SKM-1 treated with dmso at 0.1 percent for 144 hours (cell line): ENCODE measurements at regions not wholly inside any gene's neighbourhood (a gene's known extent, or its start where the extent isn't known, plus 50 kb on each side); places are given as distances from the start of the nearest gene placed in this dataset.

Source experiments
- DNase-seq: peaks from one replicate; lab custom pipeline; 2025; ENCODE audit not compliant: unreplicated experiment; lab: John Stamatoyannopoulos, UW

DNA sequence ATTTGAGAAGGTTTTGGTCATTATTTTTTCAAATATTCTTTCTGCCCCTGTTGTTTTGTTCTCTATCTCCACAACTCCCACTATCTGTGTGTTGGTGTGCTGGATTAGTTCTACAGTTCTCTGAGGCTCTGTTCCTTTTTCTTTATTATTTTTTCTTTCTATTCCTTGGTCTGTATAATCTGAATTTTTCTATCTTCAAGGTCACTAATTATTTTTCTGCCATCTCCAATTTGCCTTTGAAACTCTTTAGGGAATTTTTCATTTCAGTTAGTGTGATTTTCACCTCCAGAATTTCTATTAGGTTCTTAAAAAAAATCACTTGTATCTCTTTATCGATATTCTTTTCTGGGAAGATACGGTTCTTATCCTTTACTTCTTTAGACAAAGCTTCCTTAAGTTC lies 82.1 kb upstream of the GGTLC1 start:
- DNase-seq, result no peak

DNA sequence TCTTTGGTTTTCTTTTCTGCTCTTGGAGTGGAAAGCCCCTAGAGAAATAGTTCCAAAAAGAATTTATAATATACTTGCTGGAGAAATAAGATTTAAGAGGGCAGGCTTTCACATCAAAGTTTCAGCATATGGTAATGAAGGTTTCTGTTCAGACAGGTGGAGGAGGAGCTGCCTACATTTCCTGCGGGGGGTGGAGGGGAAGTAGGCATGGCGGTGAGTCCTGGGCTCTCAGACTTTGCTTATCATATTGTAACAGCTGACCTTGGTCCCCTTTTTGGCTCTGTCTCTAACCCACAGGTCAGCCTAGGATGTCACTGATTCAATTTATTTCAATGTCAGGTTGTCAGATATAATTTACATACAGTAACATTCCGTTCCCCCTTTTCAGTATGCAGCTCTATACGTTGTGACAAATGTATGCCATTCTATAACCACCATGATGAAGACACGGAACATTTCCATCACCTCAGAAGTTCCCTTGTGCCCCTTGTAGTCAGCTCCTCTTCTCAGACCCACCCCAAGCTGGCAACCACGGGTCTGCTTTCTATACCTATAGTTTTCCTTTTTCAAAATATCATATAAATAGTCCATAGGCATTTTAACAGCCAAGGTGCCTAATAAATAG lies 77.6 kb upstream of the GGTLC1 start:
- DNase-seq, result no peak

- DNase-seq, result no peak
Observed at GRCh38 chr20:24064915-24065314, 76.3 kb upstream of the GGTLC1 start.

DNA sequence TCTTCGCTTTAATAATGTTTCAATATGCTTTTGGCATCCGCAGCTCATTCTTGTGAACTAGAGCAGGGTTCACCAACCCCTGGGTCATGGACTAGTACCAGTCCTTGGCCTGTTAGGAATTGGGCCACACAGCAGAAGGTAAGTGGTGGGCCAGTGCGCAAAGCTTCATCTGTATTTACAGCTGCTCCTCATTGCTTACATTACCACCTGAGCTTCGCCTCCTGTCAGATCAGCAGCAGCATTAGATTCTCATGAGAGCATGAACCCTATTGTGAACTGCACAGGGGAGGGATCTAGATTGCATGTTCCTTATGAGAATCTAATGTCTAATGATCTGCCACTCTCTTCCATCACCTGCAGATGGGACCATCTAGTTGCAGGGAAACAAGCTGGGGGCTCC lies 75.5 kb upstream of the GGTLC1 start:
- DNase-seq, result no peak

DNA sequence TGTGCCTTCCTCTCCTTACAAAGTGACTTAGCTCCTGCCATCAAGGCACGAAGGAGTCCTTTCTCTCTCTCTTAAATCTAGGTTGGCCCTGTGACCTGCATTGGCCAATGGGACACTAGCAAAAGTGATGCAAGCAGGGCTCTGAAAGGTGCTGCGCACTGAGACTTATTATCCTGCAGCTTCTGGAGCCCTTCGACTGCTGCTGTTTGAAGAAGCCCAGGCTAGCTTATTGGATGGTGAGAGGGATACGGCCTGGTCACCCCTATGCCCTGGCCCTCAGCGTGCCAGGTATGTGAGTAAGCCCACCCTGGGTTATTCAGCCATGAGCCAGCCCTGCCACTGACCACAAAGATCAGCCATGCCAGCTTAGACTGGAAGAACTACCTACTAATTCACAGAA lies 74.5 kb upstream of the GGTLC1 start:
- no peak for DNase-seq

DNA sequence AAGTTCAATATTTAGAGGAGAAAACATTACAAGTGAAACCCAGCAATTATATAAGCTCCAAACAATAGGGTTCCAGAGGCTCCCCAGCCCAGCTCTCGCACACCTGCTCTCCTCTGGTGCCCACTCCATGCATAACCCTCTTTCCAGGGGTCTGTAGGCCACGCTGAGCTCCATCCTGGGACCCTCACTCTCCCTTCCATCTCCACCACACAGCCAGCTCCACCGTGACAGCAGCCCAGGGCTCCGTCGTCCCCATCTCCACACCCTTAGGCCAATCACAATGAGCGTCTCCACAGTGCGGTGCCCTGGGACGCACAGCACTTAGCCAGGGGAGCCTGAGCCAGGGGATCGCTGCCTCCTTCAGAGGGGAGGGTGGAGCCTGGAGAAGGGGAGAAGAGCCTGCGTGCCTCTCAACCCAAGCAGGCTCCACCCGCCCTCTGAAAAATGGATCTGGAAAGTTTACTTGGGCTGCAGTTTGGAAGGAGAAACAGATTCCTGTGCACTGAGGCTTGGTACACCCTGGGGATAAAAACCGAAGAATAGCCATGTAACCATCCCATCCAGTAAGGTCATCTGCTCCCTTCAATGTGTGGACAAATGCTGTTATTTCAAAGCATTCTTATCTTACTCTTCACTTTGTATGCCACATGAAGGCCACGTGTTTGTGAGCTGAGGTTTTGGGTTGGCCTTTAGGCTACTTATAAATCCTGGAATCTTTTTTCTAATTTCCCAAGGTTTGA lies 72.4 kb upstream of the GGTLC1 start:
- no peak for DNase-seq

GRCh38 chr20:24059174-24059573 lies 70.6 kb upstream of the GGTLC1 start:
- no peak for DNase-seq

DNA sequence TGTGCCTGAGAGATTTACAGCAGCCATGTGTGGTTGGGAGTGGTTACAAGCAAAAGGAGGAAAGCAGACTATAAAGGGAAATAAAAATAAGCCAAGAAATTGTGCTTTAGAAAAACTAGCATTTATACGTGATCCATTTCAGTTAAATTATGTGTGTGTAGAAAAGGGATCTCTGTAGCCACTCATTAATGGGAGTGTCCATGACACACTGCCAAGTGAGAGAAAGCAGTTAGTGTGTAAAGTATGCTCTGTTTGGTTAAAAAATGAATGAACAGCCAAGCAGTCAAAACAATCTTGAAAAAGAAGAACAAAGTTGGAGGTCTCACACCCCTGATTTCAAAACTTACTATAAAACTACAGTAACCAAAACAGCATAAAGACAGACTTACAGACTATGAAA lies 67.9 kb upstream of the GGTLC1 start:
- DNase-seq, result no peak

DNA sequence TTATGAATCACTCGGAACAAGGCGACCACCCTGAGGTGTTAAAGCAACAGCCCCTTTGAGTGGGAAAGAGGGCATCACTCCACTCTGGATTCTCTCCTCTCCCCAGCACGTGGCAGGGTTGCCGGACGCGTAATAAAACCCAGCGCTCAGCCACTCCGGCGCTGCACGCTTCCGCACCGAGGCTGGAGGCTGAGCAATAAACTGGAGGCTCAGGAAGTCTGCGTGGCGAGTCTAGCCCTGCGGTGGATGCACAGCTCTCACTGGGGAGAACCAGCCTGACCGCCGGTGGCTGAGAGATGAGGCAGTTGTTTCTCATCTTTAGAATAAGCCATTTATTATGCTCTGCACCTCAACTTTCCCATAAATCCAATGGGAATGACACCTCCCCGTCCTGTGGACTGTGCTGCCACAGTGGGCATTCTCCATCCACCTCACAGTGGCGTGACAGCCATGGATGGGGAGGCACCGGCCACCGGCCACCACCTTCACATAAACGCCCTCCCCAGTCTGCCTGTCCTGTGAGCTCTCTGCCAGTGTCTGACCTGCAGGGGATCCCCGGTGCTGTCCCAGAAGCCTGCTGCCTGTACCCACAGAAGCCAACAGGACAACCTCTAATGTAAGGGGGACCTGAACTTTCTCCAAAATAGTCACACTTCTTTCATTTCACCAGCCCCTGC lies 64.2 kb upstream of the GGTLC1 start:
- no peak for DNase-seq

DNA sequence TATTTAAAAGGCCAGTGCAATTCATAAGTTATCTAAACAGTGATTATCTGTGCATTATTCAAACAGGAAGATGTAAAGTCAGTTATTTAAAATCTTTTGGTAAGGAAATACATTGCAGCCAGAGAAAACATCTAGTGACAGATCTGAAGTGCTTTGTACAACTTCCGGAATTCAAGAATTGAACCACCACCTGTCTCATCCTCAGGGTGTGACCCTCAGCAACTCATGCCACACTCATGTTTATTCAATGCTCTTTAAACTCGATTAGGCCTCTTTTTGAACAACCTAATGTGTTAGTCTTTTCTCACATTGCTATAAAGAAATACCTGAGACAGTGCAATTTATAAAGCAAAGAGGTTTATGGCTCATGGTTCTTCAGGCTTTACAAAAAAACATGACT lies 62.6 kb upstream of the GGTLC1 start:
- no peak for DNase-seq

DNA sequence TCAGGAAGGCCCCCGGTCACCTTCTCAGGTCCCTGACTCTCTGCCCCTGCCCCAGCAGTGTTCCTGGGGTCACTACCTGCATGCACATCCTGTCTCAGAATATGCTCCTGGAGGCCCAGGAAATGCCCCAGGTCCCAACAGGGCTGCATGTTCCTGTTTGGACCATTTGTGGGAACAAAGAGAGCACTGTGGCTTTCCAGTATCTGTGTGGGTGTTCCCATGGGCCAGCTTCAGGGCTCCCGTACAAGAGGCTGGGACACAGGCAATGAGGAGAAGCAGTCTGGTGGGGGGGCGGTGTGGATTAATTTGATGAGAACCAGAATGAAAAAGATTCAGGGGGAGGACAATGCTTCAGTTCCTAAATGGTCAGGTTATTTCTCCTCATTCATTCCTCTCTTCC lies 61.5 kb upstream of the GGTLC1 start:
- no peak for DNase-seq

DNA sequence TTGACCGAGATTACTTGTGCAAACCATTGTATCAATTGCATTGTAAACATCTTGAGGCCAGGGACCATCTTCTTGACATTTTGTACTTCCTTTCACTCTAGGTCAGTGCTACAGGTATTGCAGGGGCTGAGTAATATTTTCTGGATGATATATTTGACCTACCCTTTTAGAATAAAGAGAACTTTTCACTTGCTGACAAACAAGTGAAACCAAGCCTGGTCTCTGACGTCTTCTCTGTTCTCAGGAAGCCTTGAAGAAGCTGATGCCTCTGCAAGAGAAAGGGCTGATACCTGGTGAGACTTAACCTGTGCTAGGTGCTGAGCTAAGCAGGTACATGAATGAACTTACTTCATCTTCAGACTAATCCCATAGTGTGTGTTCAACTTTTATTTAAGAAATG lies 60.5 kb upstream of the GGTLC1 start:
- no peak for DNase-seq

- no peak for DNase-seq
Observed at GRCh38 chr20:24048024-24048611, 59.5 kb upstream of the GGTLC1 start.

DNA sequence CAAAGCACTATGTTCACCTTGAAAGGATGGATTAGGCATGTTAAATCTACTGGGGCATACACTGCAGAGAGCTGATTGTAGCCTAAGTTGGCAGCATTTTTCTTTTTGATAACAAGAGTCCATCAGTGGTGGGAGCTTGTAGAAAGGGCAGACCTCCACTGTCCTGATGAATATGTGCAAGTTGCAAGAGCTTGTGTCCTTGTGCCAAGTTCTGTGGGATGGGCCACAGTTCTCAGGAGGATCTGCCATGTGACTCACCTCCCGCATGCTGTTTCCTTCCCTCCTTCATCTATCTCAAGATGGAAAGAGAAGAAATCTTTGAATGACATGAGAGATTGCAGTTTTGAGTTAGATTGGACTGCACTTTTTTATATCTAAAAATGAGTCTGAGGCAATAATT lies 58.3 kb upstream of the GGTLC1 start:
- no peak for DNase-seq

DNA sequence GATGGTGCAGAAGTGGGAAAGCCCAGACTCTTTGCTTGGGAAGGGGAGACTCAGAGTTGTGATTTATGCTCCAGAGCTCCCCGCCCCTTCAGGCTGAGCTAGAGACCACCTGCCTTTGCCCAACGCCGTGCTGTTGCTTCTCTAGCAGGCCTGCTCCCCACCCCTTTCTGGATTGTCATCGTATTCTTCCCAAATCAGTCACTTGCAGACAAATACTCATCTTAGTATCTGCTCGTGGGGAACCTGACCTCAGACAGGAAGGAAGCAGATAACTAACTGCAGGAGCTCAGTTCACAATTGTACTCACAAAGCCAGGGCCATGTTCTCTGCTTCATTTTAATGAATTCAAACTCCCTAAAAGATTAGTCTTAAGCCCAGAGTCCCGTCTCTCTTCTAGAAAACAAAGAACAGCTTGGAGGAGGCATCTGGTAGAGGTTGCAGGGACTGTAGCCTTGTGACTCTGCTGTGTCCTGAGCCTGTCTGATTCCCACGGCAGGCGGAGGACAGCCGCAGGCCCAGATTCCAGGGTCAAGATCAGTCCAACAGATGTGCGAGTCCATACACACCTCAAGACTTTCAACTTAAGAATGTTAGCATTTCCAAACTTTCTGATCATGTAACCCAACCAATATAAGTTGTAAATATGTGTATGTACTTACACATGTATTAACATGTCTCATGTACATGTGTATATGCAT lies 57.2 kb upstream of the GGTLC1 start:
- no peak for DNase-seq

- no peak for DNase-seq
Observed at GRCh38 chr20:24043294-24043693, 54.7 kb upstream of the GGTLC1 start.

GRCh38 chr20:24042646-24043045 lies 54.1 kb upstream of the GGTLC1 start:
- DNase-seq, result no peak

DNA sequence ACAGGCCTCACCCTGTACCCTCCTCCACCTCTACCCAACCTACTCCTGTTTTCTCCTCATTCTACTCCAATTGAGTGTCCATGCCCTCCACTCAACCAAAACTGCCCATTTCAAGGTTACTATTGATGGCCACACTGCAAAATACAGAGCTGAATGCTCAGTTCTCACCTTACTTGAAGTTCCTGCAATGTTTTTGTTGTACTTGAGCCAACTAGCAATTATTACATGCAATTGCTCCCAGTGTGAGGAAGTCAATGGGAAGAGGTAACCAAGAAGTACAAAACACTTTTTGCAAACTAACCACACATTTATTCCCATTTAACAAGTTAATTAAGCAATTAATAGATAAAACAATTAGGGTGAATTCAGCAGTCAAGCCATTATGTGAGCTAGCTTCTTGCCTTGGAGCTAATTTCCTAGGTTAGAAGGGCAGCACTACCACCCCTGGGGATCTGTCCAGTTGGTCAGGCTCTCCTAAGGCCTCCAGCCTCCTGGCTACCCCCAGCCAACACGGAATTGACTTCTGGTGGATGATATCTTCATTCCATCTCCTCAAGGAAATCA lies 52.4 kb upstream of the GGTLC1 start:
- DNase-seq, result no peak

GRCh38 chr20:24039196-24039595 lies 50.6 kb upstream of the GGTLC1 start:
- DNase-seq, result no peak
